ENCODE measurements at regions not wholly inside any gene's neighbourhood (a gene's known extent, or its start where the extent isn't known, plus 50 kb on each side); places are given as distances from the start of the nearest gene placed in this dataset.

DNA sequence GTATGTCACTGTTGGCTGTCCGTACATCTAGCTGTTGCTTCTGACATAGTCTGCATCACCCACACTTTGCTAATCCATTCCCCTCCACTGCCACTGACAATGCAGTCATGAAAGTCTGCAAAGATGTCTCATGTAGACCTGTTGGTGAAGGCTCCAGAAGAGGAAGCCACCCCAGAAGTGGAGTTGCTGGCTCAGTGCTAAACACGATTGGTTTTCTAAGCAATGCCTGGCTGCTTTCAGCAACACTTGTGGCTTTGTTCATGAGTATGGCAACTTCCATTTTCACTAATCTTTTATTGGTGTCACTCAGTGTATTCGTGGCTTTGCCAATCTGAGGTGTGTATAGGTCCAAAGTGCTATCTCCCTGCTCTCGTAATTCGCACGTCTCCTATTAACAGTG, 288.1 kb downstream of the GADD45G start (continued):
- TF ChIP-seq SP1 (IDR thresholded peaks at IDR 0.05; ENCODE audit: low read depth) (no peak), SIN3A (IDR thresholded peaks at IDR 0.05; ENCODE audit: low read depth) (no peak), ELF1 (IDR thresholded peaks at IDR 0.05; ENCODE audit: borderline replicate concordance, low read depth) (no peak)
- TF ChIP-seq, protein P1, sequence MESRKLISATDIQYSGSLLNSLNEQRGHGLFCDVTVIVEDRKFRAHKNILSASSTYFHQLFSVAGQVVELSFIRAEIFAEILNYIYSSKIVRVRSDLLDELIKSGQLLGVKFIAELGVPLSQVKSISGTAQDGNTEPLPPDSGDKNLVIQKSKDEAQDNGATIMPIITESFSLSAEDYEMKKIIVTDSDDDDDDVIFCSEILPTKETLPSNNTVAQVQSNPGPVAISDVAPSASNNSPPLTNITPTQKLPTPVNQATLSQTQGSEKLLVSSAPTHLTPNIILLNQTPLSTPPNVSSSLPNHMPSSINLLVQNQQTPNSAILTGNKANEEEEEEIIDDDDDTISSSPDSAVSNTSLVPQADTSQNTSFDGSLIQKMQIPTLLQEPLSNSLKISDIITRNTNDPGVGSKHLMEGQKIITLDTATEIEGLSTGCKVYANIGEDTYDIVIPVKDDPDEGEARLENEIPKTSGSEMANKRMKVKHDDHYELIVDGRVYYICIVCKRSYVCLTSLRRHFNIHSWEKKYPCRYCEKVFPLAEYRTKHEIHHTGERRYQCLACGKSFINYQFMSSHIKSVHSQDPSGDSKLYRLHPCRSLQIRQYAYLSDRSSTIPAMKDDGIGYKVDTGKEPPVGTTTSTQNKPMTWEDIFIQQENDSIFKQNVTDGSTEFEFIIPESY (IDR thresholded peaks at IDR 0.05; ENCODE audit: extremely low read depth, insufficient replicate concordance, low read length): no peak

DNA sequence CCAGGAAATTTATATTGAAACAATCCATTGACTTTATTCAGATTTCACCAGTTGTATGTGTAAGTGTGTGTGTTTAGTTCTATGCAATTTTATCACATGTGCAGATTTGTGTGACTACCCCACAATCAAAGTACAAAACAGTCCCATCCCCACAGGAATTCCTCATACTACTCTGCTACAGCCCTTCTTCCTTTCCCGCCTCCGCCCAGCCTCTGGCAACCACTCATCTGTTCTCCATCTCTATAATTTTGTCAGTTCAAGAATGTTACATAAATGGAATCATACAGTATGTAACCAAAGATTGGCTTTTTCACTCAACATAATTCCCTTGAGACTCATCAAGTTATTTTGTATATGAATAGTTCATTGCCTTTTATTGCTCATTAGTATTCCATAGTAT, 289.1 kb downstream of the GADD45G start:
- ATAC-seq (no peak), DNase-seq (ENCODE audit: low read depth, low spot score) (no peak)
- Histone ChIP-seq H3K9me3 (ENCODE audit: control insufficient read depth in 1 of 2, insufficient read depth in 1 of 2, low read depth in 1 of 2, low read length in 2 of 2) (no peaks in the 10 kb centered on the region), H2AFZ (ENCODE audit: low read depth, low read length, poor library complexity, severe bottlenecking) (no peak overlapping the region), H3K4me2 (ENCODE audit: low read length) (no peak overlapping the region), H3K36me3 (ENCODE audit: control insufficient read depth in 1 of 2, insufficient read depth in 2 of 2, low read length in 2 of 2) (no peaks in the 10 kb centered on the region), H3K4me3 (replicated peaks in 1 of 2; ENCODE audit: low read depth in 1 of 2, low read length in 2 of 2) (no peak overlapping the region), H3K9me2 (ENCODE audit: insufficient read depth) (no peaks in the 10 kb centered on the region), H3K27ac (ENCODE audit: low read depth, low read length) (no peak overlapping the region), H4K20me1 (ENCODE audit: insufficient read depth) (no peaks in the 10 kb centered on the region), H3K4me1 (ENCODE audit: control insufficient read depth in 1 of 2, insufficient read depth in 2 of 2, low read length in 2 of 2) (no peaks in the 10 kb centered on the region), H3K27me3 (ENCODE audit: insufficient read depth, low read length) (peaks cover 11% of the 10 kb centered on the region; the same call in 1 of the 2 replicates), H3K79me2 (ENCODE audit: insufficient read depth, low read length) (no peaks in the 10 kb centered on the region), H3K9ac (ENCODE audit: low read length) (no peak overlapping the region)
- intact Hi-C loops (cut with micrococcal nuclease): no loop called here
- TF ChIP-seq, protein P1 (IDR thresholded peaks at IDR 0.05; ENCODE audit: extremely low read depth, insufficient replicate concordance, low read length): no peak
- no peak for TF ChIP-seq SRF (IDR thresholded peaks at IDR 0.05; ENCODE audit: low read depth)
- no peak for TF ChIP-seq TCF7L2 (IDR thresholded peaks at IDR 0.05; ENCODE audit: borderline replicate concordance, extremely low read depth, insufficient read depth, insufficient read length)
- TF ChIP-seq, protein P2, sequence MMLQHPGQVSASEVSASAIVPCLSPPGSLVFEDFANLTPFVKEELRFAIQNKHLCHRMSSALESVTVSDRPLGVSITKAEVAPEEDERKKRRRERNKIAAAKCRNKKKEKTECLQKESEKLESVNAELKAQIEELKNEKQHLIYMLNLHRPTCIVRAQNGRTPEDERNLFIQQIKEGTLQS (IDR thresholded peaks at IDR 0.05): no peak
- no peak for TF ChIP-seq EZH2 (IDR thresholded peaks at IDR 0.05)
- TF ChIP-seq POLR2AphosphoS5 (IDR thresholded peaks at IDR 0.05; ENCODE audit: low read depth, low read length): no peak
- no peak for TF ChIP-seq ELF1 (IDR thresholded peaks at IDR 0.05; ENCODE audit: borderline replicate concordance, low read depth)
- TF ChIP-seq ZNF274 (IDR thresholded peaks at IDR 0.05; ENCODE audit: low read depth, low read length): no peak
- TF ChIP-seq JUND (IDR thresholded peaks at IDR 0.05): no peak
- no peak for TF ChIP-seq SP1 (IDR thresholded peaks at IDR 0.05; ENCODE audit: low read depth)
- TF ChIP-seq EGR1 (IDR thresholded peaks at IDR 0.05; ENCODE audit: low read depth): no peak
- TF ChIP-seq RAD21 (IDR thresholded peaks at IDR 0.05; ENCODE audit: low read depth): no peak
- TF ChIP-seq, protein P3, sequence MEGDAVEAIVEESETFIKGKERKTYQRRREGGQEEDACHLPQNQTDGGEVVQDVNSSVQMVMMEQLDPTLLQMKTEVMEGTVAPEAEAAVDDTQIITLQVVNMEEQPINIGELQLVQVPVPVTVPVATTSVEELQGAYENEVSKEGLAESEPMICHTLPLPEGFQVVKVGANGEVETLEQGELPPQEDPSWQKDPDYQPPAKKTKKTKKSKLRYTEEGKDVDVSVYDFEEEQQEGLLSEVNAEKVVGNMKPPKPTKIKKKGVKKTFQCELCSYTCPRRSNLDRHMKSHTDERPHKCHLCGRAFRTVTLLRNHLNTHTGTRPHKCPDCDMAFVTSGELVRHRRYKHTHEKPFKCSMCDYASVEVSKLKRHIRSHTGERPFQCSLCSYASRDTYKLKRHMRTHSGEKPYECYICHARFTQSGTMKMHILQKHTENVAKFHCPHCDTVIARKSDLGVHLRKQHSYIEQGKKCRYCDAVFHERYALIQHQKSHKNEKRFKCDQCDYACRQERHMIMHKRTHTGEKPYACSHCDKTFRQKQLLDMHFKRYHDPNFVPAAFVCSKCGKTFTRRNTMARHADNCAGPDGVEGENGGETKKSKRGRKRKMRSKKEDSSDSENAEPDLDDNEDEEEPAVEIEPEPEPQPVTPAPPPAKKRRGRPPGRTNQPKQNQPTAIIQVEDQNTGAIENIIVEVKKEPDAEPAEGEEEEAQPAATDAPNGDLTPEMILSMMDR (IDR thresholded peaks at IDR 0.05 in 2 of 3, conservative IDR thresholded peaks at IDR 0.05 in 1 of 3; ENCODE audit: borderline replicate concordance in 1 of 3, insufficient read depth in 1 of 3, low read depth in 2 of 3, low read length in 2 of 3): no peak
- TF ChIP-seq POLR2A (IDR thresholded peaks at IDR 0.05; ENCODE audit: borderline replicate concordance, extremely low read depth, insufficient read depth, insufficient read length): no peak
- no TSS peak for BruUV-seq (replicated peaks)
- ChIA-PET CTCF (no interaction called here), POLR2A (no interaction called here), RAD21 (ENCODE audit: low non-redundant PET in 1 of 2, low total read pairs in 2 of 2, uncharacterized antibody in 2 of 2, unreplicated experiment in 2 of 2) (no interaction called here)
